CD14-positive monocyte (primary cell): ENCODE measurements at regions not wholly inside any gene's neighbourhood (a gene's known extent, or its start where the extent isn't known, plus 50 kb on each side); places are given as distances from the start of the nearest gene placed in this dataset.

Experiments
- DNase-seq, 3 donors: peaks; one replicate each; pipeline ENCODE4 v3.0.0-alpha.2; 2011 to 2022
- H2AFZ ChIP-seq: 2 replicates; pipeline ENCODE4 v1.6.0; 2012; ENCODE audit warnings: mild to moderate bottlenecking, low read depth, low read length, inconsistent platforms; ENCODE audit not compliant: insufficient read depth, poor library complexity, severe bottlenecking
- H3K27ac ChIP-seq, 2 donors: 1 replicate in 1 of 2; 2 replicates in 1 of 2; pipeline ENCODE4 v1.5.1; 2012 to 2013; ENCODE audit warnings: low read length in 2 of 2, control low read depth in 1 of 2, inconsistent platforms in 1 of 2, low read depth in 1 of 2, mild to moderate bottlenecking in 1 of 2
- H3K27me3 ChIP-seq, 2 donors: one replicate each; pipeline versions ENCODE4 v1.6.0 to v1.6.1; 2011 to 2013; ENCODE audit warnings: low read length in 2 of 2; ENCODE audit not compliant: control insufficient read depth in 2 of 2, insufficient read depth in 2 of 2
- H3K36me3 ChIP-seq, 2 donors: replicated peaks in 1 of 2; 1 replicate in 1 of 2; 2 replicates in 1 of 2; pipeline versions ENCODE4 v1.5.1 to v1.6.1; 2012 to 2013; ENCODE audit warnings: low read length in 2 of 2, control low read depth in 1 of 2, inconsistent platforms in 1 of 2, mild to moderate bottlenecking in 1 of 2; ENCODE audit not compliant: insufficient read depth in 2 of 2, control insufficient read depth in 1 of 2
- H3K4me1 ChIP-seq, 2 donors: 1 replicate in 1 of 2; 2 replicates in 1 of 2; pipeline versions ENCODE4 v1.5.1 to v1.6.1; 2012 to 2013; ENCODE audit warnings: low read length in 2 of 2, control low read depth in 1 of 2, inconsistent platforms in 1 of 2, mild to moderate bottlenecking in 1 of 2, moderate library complexity in 1 of 2; ENCODE audit not compliant: insufficient read depth in 2 of 2, control insufficient read depth in 1 of 2
- H3K4me2 ChIP-seq: replicated peaks from 2 replicates; pipeline ENCODE3; 2012; ENCODE audit warnings: low read length, moderate library complexity, mild to moderate bottlenecking; ENCODE audit not compliant: poor library complexity, severe bottlenecking; ENCODE audit errors: extremely low read depth
- H3K4me3 ChIP-seq, 3 experiments: fragments of 200-600 bp in 1 of 3; sonication (generic) in 1 of 3; replicated peaks in 1 of 3; 1 replicate in 2 of 3; 2 replicates in 1 of 3; pipeline ENCODE4 v1.5.1; 2011 to 2013; ENCODE audit warnings: low read length in 3 of 3, mild to moderate bottlenecking in 3 of 3, control low read depth in 2 of 3, low read depth in 2 of 3, inconsistent platforms in 1 of 3, moderate library complexity in 1 of 3
- H3K79me2 ChIP-seq: 2 replicates; pipeline ENCODE4 v1.6.0; 2012; ENCODE audit warnings: mild to moderate bottlenecking, control low read depth, inconsistent platforms, low read length, moderate library complexity; ENCODE audit not compliant: insufficient read depth
- H3K9ac ChIP-seq: 2 replicates; pipeline ENCODE4 v1.6.0; 2017; ENCODE audit warnings: low read length, mild to moderate bottlenecking; ENCODE audit not compliant: insufficient read depth, poor library complexity, severe bottlenecking
- H3K9me3 ChIP-seq, 2 donors: replicated peaks in 1 of 2; 1 replicate in 1 of 2; 2 replicates in 1 of 2; pipeline versions ENCODE4 v1.5.1 to v1.6.1; 2012 to 2013; ENCODE audit warnings: low read length in 2 of 2, control low read depth in 1 of 2; ENCODE audit not compliant: control insufficient read depth in 1 of 2, insufficient read depth in 1 of 2
- H4K20me1 ChIP-seq: 2 replicates; pipeline ENCODE4 v1.6.0; 2012; ENCODE audit warnings: mild to moderate bottlenecking, low read length, control low read depth, moderate library complexity; ENCODE audit not compliant: insufficient read depth
- H3K27ac Mint-ChIP-seq, 7 donors: one replicate each; pipeline ENCODE4 v1.8.0; 2020; ENCODE audit warnings: mild to moderate bottlenecking in 7 of 7, mixed read lengths in 7 of 7, moderate library complexity in 6 of 7, inconsistent platforms in 2 of 7
- H3K27me3 Mint-ChIP-seq, 3 donors: one replicate each; pipeline ENCODE4 v1.8.0; 2021 to 2022; ENCODE audit warnings: low read depth in 3 of 3, mild to moderate bottlenecking in 3 of 3, mixed read lengths in 3 of 3, moderate library complexity in 3 of 3, inconsistent platforms in 1 of 3
- H3K36me3 Mint-ChIP-seq, 2 donors: one replicate each; pipeline ENCODE4 v1.8.0; 2020; ENCODE audit warnings: mixed read lengths in 2 of 2, inconsistent platforms in 1 of 2, mild to moderate bottlenecking in 1 of 2
- H3K4me1 Mint-ChIP-seq: one replicate; pipeline ENCODE4 v1.8.0; 2020; ENCODE audit warnings: mild to moderate bottlenecking, mixed read lengths
- H3K4me3 Mint-ChIP-seq, 2 donors: one replicate each; pipeline ENCODE4 v1.8.0; 2020; ENCODE audit warnings: mild to moderate bottlenecking in 2 of 2, mixed read lengths in 2 of 2, moderate library complexity in 1 of 2
- H3K9me3 Mint-ChIP-seq, 7 donors: one replicate each; pipeline ENCODE4 v1.8.0; 2020 to 2022; ENCODE audit warnings: mixed read lengths in 7 of 7, mild to moderate bottlenecking in 6 of 7, moderate library complexity in 6 of 7, inconsistent platforms in 2 of 7
- CTCF ChIP-seq: fragments of 200-600 bp; IDR thresholded peaks from one replicate; pipeline ENCODE4 v1.8.0; 2022; ENCODE audit warnings: antibody characterized with exemption, mild to moderate bottlenecking
- WGBS: methylation state at CpG from one replicate; pipeline ENCODE4 v1.1.5; 2013; ENCODE audit warnings: missing lambda C conversion rate; ENCODE audit not compliant: insufficient coverage; 5-methylcytosine and 5-hydroxymethylcytosine counted together
- intact Hi-C, 2 donors: fragments of 100-400 bp; cut with micrococcal nuclease; formaldehyde crosslinking; loops; one replicate each; pipeline versions ENCODE4 v1.15.0 to v1.15.1; 2023

- Histone ChIP-seq H2AFZ (no peak overlapping the region), H3K4me3 (no peak overlapping the region), H3K79me2 (no peaks in the 10 kb centered on the region), H3K4me2 (no peak overlapping the region), H3K9ac (no peak overlapping the region), H3K36me3 (no peaks in the 10 kb centered on the region), H4K20me1 (no peaks in the 10 kb centered on the region), H3K4me1 (no peaks in the 10 kb centered on the region), H3K27me3 (no peaks in the 10 kb centered on the region), H3K27ac (no peak overlapping the region), H3K9me3 (no peaks in the 10 kb centered on the region)
- H3K4me1 Mint-ChIP-seq, result no peaks in the 10 kb centered on the region
- H3K36me3 Mint-ChIP-seq, result no peaks in the 10 kb centered on the region
- no peaks in the 10 kb centered on the region for H3K27me3 Mint-ChIP-seq
- no peak for TF ChIP-seq CTCF
- no peak overlapping the region for H3K27ac Mint-ChIP-seq
- no peaks in the 10 kb centered on the region for H3K9me3 Mint-ChIP-seq
- intact Hi-C loops, result no loop called here
- WGBS, result no CpG with 5 or more reads among the region's 1 CpG
- no peak overlapping the region for H3K4me3 Mint-ChIP-seq
- no peak for DNase-seq
Measured at GRCh38 chr6:121897337-121897760, 461.9 kb downstream of the GJA1 start.

GRCh38 chr6:121901432-121901831, 466.0 kb downstream of the GJA1 start:
- no peaks in the 10 kb centered on the region for H3K36me3 Mint-ChIP-seq
- H3K27me3 Mint-ChIP-seq, result no peaks in the 10 kb centered on the region
- TF ChIP-seq CTCF, result no peak
- H3K4me3 Mint-ChIP-seq, result no peak overlapping the region
- Histone ChIP-seq H3K9me3 (no peaks in the 10 kb centered on the region), H3K27ac (no peak overlapping the region), H3K27me3 (no peaks in the 10 kb centered on the region), H3K36me3 (no peaks in the 10 kb centered on the region), H3K9ac (no peak overlapping the region), H4K20me1 (no peaks in the 10 kb centered on the region), H3K4me3 (no peak overlapping the region), H3K79me2 (no peaks in the 10 kb centered on the region), H2AFZ (no peak overlapping the region), H3K4me1 (no peaks in the 10 kb centered on the region), H3K4me2 (no peak overlapping the region)
- no peak overlapping the region for H3K27ac Mint-ChIP-seq
- no peak for DNase-seq
- H3K4me1 Mint-ChIP-seq, result no peaks in the 10 kb centered on the region
- H3K9me3 Mint-ChIP-seq, result peaks cover 0 to 2% (median 0%) of the 10 kb centered on the region in 7 donors
- intact Hi-C loops, result no loop called here
